Left lung (tissue), 4 donors: ENCODE measurements at regions not wholly inside any gene's neighbourhood (a gene's known extent, or its start where the extent isn't known, plus 50 kb on each side); places are given as distances from the start of the nearest gene placed in this dataset.

Experiments
- ATAC-seq: fragments of 200-7000 bp; cut with Tn5 transposase; one replicate; pipeline ENCODE4 v1.9.1; 2020; ENCODE audit warnings: moderate library complexity
- DNase-seq, 4 donors: peaks; one replicate each; pipeline ENCODE4 v3.0.0-alpha.2; 2013 to 2020
- H3K27ac ChIP-seq, 2 donors: fragments of 200-600 bp; sonication (generic) in 1 of 2; one replicate each; pipeline versions ENCODE4 v1.5.0 to v1.8.0; 2020 to 2021
- H3K27me3 ChIP-seq, 2 donors: fragments of 200-600 bp; sonication (generic) in 1 of 2; one replicate each; pipeline versions ENCODE4 v1.5.0 to v1.8.0; 2020 to 2021
- H3K36me3 ChIP-seq, 2 donors: fragments of 200-600 bp; sonication (generic) in 1 of 2; one replicate each; pipeline versions ENCODE4 v1.5.0 to v1.8.0; 2020 to 2021
- H3K4me1 ChIP-seq, 2 donors: fragments of 200-600 bp; one replicate each; pipeline ENCODE4 v1.8.0; 2021
- H3K4me3 ChIP-seq, 2 donors: fragments of 200-600 bp; sonication (generic) in 1 of 2; one replicate each; pipeline versions ENCODE4 v1.5.0 to v1.8.0; 2020 to 2021; ENCODE audit warnings: mild to moderate bottlenecking in 1 of 2
- H3K9me3 ChIP-seq, 2 donors: fragments of 200-600 bp; sonication (generic) in 1 of 2; one replicate each; pipeline versions ENCODE4 v1.5.0 to v1.8.0; 2020 to 2021
- intact Hi-C, 2 donors: fragments of 100-400 bp; cut with DNase I; formaldehyde crosslinking; loops; one replicate each; pipeline versions ENCODE4 v1.11.2 to v1.14.2; 2022
- TF ChIP-seq, protein P1 (sequence below), 2 donors: fragments of 200-600 bp; sonication (generic) in 1 of 2; IDR thresholded peaks; one replicate each; pipeline versions ENCODE4 v1.5.0 to v1.8.0; 2021; ENCODE audit warnings: antibody characterized with exemption in 2 of 2
- donor health status: DM: no; HTN: yes; CAD: no.
- donor health status: DM: no; HTN: no; CAD: no.

- H3K4me3 ChIP-seq, result no peak overlapping the region
- intact Hi-C loops, result no loop called here
- TF ChIP-seq, protein P1, sequence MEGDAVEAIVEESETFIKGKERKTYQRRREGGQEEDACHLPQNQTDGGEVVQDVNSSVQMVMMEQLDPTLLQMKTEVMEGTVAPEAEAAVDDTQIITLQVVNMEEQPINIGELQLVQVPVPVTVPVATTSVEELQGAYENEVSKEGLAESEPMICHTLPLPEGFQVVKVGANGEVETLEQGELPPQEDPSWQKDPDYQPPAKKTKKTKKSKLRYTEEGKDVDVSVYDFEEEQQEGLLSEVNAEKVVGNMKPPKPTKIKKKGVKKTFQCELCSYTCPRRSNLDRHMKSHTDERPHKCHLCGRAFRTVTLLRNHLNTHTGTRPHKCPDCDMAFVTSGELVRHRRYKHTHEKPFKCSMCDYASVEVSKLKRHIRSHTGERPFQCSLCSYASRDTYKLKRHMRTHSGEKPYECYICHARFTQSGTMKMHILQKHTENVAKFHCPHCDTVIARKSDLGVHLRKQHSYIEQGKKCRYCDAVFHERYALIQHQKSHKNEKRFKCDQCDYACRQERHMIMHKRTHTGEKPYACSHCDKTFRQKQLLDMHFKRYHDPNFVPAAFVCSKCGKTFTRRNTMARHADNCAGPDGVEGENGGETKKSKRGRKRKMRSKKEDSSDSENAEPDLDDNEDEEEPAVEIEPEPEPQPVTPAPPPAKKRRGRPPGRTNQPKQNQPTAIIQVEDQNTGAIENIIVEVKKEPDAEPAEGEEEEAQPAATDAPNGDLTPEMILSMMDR (IDR thresholded peaks at IDR 0.05), result no peak
- H3K9me3 ChIP-seq, result peaks cover 0 to 10% of the 10 kb centered on the region in 2 donors
- no peaks in the 10 kb centered on the region for H3K27me3 ChIP-seq
- no peak for ATAC-seq
- DNase-seq, result no peak
- H3K36me3 ChIP-seq, result no peaks in the 10 kb centered on the region
- H3K27ac ChIP-seq, result no peak overlapping the region
- no peaks in the 10 kb centered on the region for H3K4me1 ChIP-seq
Observed at GRCh38 chr16:75837264-75837663, 111.0 kb upstream of the CPHXL start.

DNA sequence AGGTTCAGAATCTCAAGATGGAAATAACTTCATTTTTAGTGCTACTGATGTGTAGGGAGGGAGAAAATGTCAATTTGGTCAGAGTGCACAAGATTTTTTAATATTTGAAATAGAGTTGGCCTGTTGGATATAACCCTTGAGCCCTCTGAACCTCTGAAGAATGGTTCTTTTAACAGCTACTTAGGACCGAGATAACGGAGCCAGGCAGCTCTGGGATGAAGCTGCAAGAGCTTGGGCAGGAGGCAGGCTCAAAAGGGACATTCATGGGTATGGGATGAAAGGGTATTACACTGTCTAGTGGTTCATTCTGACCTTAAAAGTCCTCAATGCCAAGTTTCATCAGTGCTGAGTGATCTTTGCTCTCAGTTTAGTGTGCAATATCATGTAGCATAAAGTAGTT is 111.4 kb upstream of the CPHXL start:
- Histone ChIP-seq H3K4me1 (no peaks in the 10 kb centered on the region), H3K4me3 (no peak overlapping the region), H3K9me3 (peaks cover 0 to 6% of the 10 kb centered on the region in 2 donors), H3K36me3 (no peaks in the 10 kb centered on the region), H3K27me3 (no peaks in the 10 kb centered on the region), H3K27ac (no peak overlapping the region)
- TF ChIP-seq, protein P1 (IDR thresholded peaks at IDR 0.05), result no peak
- ATAC-seq (no peak), DNase-seq (no peak)
- intact Hi-C loops, result no loop called here

DNA sequence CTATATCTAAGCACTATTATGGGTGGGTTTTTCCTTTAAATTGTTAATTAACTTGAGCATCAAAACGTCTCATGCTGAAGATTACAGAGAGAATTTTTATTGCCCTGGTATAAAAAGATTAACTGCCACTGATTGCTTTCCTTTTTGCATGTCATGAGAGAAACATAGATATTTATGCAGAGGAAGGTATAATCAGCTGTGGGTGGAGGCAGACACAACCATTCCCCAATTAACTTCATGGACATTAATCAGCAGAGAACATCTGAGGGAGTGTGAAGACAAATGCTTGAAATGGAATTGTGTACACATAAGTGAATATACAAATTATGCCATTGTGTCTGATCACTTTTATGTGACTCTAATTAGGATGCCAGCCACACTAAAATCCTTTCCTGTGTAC is 115.2 kb upstream of the CPHXL start:
- TF ChIP-seq, protein P1 (IDR thresholded peaks at IDR 0.05), result no peak
- no peaks in the 10 kb centered on the region for H3K4me1 ChIP-seq
- no peak for DNase-seq
- no peak overlapping the region for H3K4me3 ChIP-seq
- intact Hi-C loops, result no loop called here
- H3K36me3 ChIP-seq, result no peaks in the 10 kb centered on the region
- ATAC-seq, result no peak
- H3K27me3 ChIP-seq, result no peaks in the 10 kb centered on the region
- no peaks in the 10 kb centered on the region for H3K9me3 ChIP-seq
- H3K27ac ChIP-seq, result no peak overlapping the region

- no peak for ATAC-seq
- no peaks in the 10 kb centered on the region for H3K27me3 ChIP-seq
- no peak overlapping the region for H3K4me3 ChIP-seq
- no peak for DNase-seq
- no peaks in the 10 kb centered on the region for H3K4me1 ChIP-seq
- no peak overlapping the region for H3K27ac ChIP-seq
- no peaks in the 10 kb centered on the region for H3K9me3 ChIP-seq
- intact Hi-C loops, result no loop called here
- no peaks in the 10 kb centered on the region for H3K36me3 ChIP-seq
- TF ChIP-seq, protein P1 (IDR thresholded peaks at IDR 0.05), result no peak
Observed at GRCh38 chr16:75847172-75847571, 120.9 kb upstream of the CPHXL start.

GRCh38 chr16:75854152-75854551 is 127.9 kb upstream of the CPHXL start:
- peak in 2 of 4 donors; percentile 28 to 51 for DNase-seq
- Histone ChIP-seq H3K27ac (no peak overlapping the region), H3K4me1 (no peaks in the 10 kb centered on the region), H3K4me3 (no peak overlapping the region), H3K9me3 (no peaks in the 10 kb centered on the region), H3K27me3 (no peaks in the 10 kb centered on the region), H3K36me3 (no peaks in the 10 kb centered on the region)
- intact Hi-C loops, result no loop called here
- TF ChIP-seq, protein P1 (IDR thresholded peaks at IDR 0.05), result no peak
- ATAC-seq, result no peak
